ENCODE measurements at regions not wholly inside any gene's neighbourhood (a gene's known extent, or its start where the extent isn't known, plus 50 kb on each side); places are given as distances from the start of the nearest gene placed in this dataset.

- no peak for TF ChIP-seq POLR2A (IDR thresholded peaks at IDR 0.05; ENCODE audit: low read length)
- no peak for TF ChIP-seq GATA1 (IDR thresholded peaks at IDR 0.05; ENCODE audit: low read depth, low read length)
Observed at GRCh38 chr13:71252184-71252704, 614.8 kb downstream of the DACH1 start.

All from erythroblast (primary cell).